Gastrocnemius medialis (tissue), 4 donors: ENCODE measurements at regions not wholly inside any gene's neighbourhood (a gene's known extent, or its start where the extent isn't known, plus 50 kb on each side); places are given as distances from the start of the nearest gene placed in this dataset.

Experiments used
- ATAC-seq, 2 donors: fragments of 150-250 bp; one replicate each; pipeline ENCODE4 v1.9.1; 2016
- DNase-seq, 2 donors: peaks; one replicate each; pipeline ENCODE4 v3.0.0-alpha.2; 2019
- H3K27ac ChIP-seq, 4 donors: fragments of 200-600 bp; sonication (generic); 1 replicate in 1 of 4; 2 replicates in 3 of 4; pipeline ENCODE4 v1.5.1; 2016 to 2018; ENCODE audit warnings: mild to moderate bottlenecking in 2 of 4, moderate library complexity in 1 of 4
- H3K27me3 ChIP-seq, 3 donors: fragments of 200-600 bp; sonication (generic) in 2 of 3; 1 replicate in 1 of 3; 2 replicates in 2 of 3; pipeline versions ENCODE4 v1.5.1 to v1.6.0; 2016 to 2019; ENCODE audit warnings: mild to moderate bottlenecking in 1 of 3, moderate library complexity in 1 of 3
- H3K36me3 ChIP-seq, 2 donors: fragments of 200-600 bp; sonication (generic) in 1 of 2; one replicate each; pipeline ENCODE4 v1.5.1; 2017 to 2018
- H3K4me1 ChIP-seq, 2 donors: fragments of 200-600 bp; sonication (generic) in 1 of 2; one replicate each; pipeline ENCODE4 v1.5.1; 2016 to 2017; ENCODE audit warnings: mild to moderate bottlenecking in 2 of 2
- H3K4me3 ChIP-seq, 4 donors: fragments of 200-600 bp; sonication (generic) in 3 of 4; 1 replicate in 1 of 4; 2 replicates in 3 of 4; pipeline ENCODE4 v1.5.1; 2016 to 2019; ENCODE audit warnings: mild to moderate bottlenecking in 2 of 4
- H3K9me3 ChIP-seq, 3 donors: fragments of 200-600 bp; sonication (generic) in 2 of 3; 1 replicate in 1 of 3; 2 replicates in 2 of 3; pipeline ENCODE4 v1.5.1; 2016 to 2019
- POLR2A ChIP-seq, 2 donors: fragments of 450-650 bp; IDR thresholded peaks; one replicate each; pipeline ENCODE4 v1.6.1; 2017; ENCODE audit warnings: antibody characterized with exemption in 2 of 2, mild to moderate bottlenecking in 2 of 2, moderate library complexity in 2 of 2
- in situ Hi-C, 4 donors: fragments of 200-750 bp; cut with MboI; loops; one replicate each; pipeline versions ENCODE4 v1.15.0 to v1.8.0; 2017; ENCODE audit warnings: low sequenced_read_pairs in 4 of 4
- intact Hi-C: fragments of 100-400 bp; cut with DNase I; formaldehyde crosslinking; loops from one replicate; pipeline ENCODE4 v1.15.1; 2023; ENCODE audit warnings: low total_unique reads
- TF ChIP-seq, protein P1 (sequence below), 5 experiments: fragments of 450-650 bp in 3 of 5; fragments of 200-600 bp in 2 of 5; sonication (generic) in 2 of 5; IDR thresholded peaks in 4 of 5; conservative IDR thresholded peaks in 1 of 5; 1 replicate in 4 of 5; 2 replicates in 1 of 5; pipeline ENCODE4 v1.5.1; 2016 to 2019; ENCODE audit warnings: antibody characterized with exemption in 5 of 5, mild to moderate bottlenecking in 3 of 5, moderate library complexity in 3 of 5

DNA sequence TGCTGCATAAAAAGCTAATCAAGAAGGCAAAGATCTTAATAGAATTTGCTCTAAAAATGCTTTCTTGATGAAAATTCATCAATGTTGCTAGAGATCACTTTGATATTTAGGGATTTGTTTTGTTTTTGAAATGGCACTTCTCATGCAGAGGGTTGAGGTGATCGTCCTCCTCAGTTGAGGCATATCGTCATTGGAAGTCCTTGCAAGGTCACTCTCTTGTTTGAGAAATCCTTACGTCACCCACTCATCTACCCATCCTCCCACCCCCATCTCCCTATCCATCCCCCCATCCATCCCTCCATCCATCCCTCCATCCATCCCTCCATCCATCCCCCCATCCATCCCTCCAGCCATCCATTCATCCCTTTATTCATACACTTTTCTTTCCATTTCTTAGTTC lies 133.7 kb downstream of the THNSL2 start:
- Histone ChIP-seq H3K27me3 (no peaks in the 10 kb centered on the region), H3K4me3 (no peak overlapping the region), H3K36me3 (no peaks in the 10 kb centered on the region), H3K4me1 (no peaks in the 10 kb centered on the region), H3K9me3 (no peaks in the 10 kb centered on the region), H3K27ac (no peak overlapping the region)
- DNase-seq (no peak), ATAC-seq (no peak)
- intact Hi-C loops (no loop called here), in situ Hi-C loops (no loop called here)
- TF ChIP-seq POLR2A (IDR thresholded peaks at IDR 0.05), result no peak
- TF ChIP-seq, protein P1, sequence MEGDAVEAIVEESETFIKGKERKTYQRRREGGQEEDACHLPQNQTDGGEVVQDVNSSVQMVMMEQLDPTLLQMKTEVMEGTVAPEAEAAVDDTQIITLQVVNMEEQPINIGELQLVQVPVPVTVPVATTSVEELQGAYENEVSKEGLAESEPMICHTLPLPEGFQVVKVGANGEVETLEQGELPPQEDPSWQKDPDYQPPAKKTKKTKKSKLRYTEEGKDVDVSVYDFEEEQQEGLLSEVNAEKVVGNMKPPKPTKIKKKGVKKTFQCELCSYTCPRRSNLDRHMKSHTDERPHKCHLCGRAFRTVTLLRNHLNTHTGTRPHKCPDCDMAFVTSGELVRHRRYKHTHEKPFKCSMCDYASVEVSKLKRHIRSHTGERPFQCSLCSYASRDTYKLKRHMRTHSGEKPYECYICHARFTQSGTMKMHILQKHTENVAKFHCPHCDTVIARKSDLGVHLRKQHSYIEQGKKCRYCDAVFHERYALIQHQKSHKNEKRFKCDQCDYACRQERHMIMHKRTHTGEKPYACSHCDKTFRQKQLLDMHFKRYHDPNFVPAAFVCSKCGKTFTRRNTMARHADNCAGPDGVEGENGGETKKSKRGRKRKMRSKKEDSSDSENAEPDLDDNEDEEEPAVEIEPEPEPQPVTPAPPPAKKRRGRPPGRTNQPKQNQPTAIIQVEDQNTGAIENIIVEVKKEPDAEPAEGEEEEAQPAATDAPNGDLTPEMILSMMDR (IDR thresholded peaks at IDR 0.05 in 4 of 5, conservative IDR thresholded peaks at IDR 0.05 in 1 of 5), result no peak

DNA sequence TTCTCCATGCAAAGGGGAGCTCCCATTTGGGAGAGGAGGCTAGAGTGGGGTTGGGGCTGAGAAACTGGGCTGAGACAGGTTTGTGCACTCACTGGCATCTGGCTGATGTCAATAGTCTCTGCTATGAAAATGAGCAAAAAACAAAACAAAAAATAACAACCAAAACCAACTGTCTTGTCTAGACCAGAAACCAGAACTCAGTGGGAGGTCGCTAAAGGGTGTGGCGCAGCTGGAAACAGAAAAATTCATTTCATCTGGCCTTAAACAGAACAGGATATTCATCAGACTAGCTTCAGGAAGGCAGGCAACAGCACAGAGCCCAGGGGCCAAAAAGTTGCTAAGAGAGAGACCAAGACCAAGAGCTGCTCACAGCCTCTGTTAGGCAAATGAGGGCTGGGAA lies 126.1 kb downstream of the THNSL2 start:
- Histone ChIP-seq H3K36me3 (no peaks in the 10 kb centered on the region), H3K27ac (no peak overlapping the region), H3K4me1 (no peaks in the 10 kb centered on the region), H3K4me3 (no peak overlapping the region), H3K9me3 (no peaks in the 10 kb centered on the region), H3K27me3 (no peaks in the 10 kb centered on the region)
- intact Hi-C loops (no loop called here), in situ Hi-C loops (no loop called here)
- no peak for ATAC-seq
- TF ChIP-seq POLR2A (IDR thresholded peaks at IDR 0.05), result no peak
- TF ChIP-seq, protein P1 (IDR thresholded peaks at IDR 0.05 in 4 of 5, conservative IDR thresholded peaks at IDR 0.05 in 1 of 5), result no peak
- no peak for DNase-seq

DNA sequence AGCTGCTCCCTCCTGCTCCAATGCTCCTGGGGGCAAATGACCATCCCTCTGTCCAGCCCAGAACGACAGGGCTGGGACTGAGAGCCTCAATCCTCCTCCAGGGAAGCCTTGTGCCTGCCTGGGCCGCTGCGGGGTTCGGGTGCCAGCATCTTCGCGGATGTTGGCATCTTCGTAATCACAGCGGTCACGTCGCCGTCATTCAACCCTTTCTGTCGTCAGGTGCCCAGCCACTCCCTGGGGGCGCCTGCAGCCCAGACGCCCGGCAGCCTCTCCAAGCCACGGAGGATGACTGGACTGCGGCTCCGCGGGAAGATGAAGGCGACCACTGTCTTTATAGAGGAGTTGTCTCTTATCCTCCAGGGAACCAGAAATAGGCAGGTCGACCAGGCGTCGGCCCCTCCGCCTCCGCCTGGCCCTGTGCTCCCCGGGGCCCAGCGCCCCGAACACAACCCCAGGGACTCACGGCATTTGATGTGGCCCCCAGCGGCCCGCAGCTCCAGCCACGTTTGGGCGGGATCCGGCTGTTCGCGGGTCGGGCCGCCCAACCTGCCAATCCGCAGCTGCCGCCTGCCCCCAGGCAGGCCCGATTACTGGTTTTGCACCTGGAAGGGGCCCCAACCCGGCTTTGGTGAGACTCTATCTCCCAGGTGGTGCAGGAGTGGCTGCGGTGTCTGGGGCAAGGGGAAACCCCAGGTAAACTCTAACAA lies 113.9 kb downstream of the THNSL2 start:
- Histone ChIP-seq H3K4me1 (no peaks in the 10 kb centered on the region), H3K27ac (no peak overlapping the region), H3K9me3 (no peaks in the 10 kb centered on the region), H3K4me3 (no peak overlapping the region), H3K36me3 (no peaks in the 10 kb centered on the region), H3K27me3 (peaks cover 0 to 11% (median 9%) of the 10 kb centered on the region in 3 donors)
- TF ChIP-seq POLR2A (IDR thresholded peaks at IDR 0.05), result no peak
- TF ChIP-seq, protein P1 (IDR thresholded peaks at IDR 0.05 in 4 of 5, conservative IDR thresholded peaks at IDR 0.05 in 1 of 5), result no peak
- ATAC-seq (no peak), DNase-seq (no peak)
- in situ Hi-C loops, result no loop called here
- intact Hi-C loops, result no loop called here

DNA sequence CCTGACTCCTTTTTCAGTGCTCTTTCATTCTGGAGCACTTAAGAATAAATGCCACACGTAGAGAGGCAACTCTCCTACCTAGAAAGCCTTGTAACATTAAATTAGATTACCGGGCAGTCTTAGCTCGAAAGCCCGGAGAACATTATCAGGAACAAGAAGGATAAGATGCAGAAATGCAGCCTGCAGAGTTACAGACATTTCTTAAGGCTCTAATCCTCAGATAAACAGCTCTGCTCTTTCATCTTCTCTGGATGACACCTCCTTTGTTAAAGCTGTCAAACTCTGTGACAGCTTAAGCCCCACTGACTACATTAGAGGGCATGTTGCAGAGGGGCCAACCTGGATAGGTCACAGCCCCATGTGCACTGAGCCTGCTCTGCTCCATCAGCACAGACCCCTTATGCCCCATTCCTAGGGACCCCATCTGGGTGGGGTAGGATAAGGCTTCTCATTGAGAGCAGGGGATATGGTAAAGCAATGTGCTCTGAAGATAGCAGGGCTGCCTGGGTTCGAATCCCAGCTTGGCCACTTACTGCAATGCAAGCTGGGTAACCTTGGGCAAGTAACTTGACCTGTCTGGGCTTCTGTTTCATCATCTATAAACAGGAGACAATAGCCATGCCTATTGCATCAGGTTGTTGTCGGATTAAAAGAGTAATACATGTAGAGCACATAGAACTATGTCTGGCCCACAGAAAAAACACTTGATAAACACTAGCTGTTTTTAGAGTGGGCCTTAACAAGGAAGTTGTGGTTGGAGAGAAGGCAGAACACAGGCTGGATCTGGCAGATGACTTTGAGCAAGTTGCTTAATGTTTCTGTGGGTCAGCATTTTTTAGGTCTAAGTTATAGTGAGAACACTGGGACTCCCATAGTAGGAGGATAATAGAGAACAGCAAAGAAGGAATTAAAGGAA lies 111.4 kb downstream of the THNSL2 start:
- no peaks in the 10 kb centered on the region for H3K9me3 ChIP-seq
- TF ChIP-seq, protein P1 (IDR thresholded peaks at IDR 0.05 in 4 of 5, conservative IDR thresholded peaks at IDR 0.05 in 1 of 5), result no peak
- no peak for TF ChIP-seq POLR2A (IDR thresholded peaks at IDR 0.05)
- H3K4me1 ChIP-seq, result no peaks in the 10 kb centered on the region
- no peaks in the 10 kb centered on the region for H3K36me3 ChIP-seq
- intact Hi-C loops (no loop called here), in situ Hi-C loops (no loop called here)
- DNase-seq (peak in 1 of 2 donors; percentile 17), ATAC-seq (peak in 1 of 2 donors; percentile 18)
- H3K4me3 ChIP-seq, result no peak overlapping the region
- H3K27me3 ChIP-seq, result peaks cover 0 to 11% (median 9%) of the 10 kb centered on the region in 3 donors
- no peak overlapping the region for H3K27ac ChIP-seq
